GM12873 (cell line): ENCODE measurements at regions not wholly inside any gene's neighbourhood (a gene's known extent, or its start where the extent isn't known, plus 50 kb on each side); places are given as distances from the start of the nearest gene placed in this dataset.

Experiments
- TF ChIP-seq, protein P1 (sequence below): IDR thresholded peaks from 2 replicates; pipeline ENCODE4 v1.5.1; 2012; ENCODE audit warnings: low read depth, mild to moderate bottlenecking, moderate library complexity, low read length, control low read depth; ENCODE audit not compliant: insufficient read depth; ENCODE audit errors: missing control alignments

DNA sequence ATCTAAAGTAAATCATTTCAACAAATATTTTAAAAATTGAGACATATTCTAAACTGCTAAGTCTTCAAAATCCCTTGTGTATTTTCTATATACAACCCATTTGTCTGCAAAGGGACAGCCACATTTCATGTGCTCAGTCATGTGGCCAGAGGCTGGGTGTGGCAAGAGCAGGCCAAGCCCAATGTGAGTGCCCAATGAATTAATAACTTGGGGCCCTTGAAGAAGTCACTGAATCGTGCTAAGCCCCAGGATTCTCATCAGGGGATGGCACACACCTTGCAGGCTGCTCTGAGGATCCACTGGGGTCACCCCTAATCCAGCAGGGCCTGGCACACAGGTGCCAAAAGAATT, 78.2 kb upstream of the SMIM23 start:
- TF ChIP-seq, protein P1, sequence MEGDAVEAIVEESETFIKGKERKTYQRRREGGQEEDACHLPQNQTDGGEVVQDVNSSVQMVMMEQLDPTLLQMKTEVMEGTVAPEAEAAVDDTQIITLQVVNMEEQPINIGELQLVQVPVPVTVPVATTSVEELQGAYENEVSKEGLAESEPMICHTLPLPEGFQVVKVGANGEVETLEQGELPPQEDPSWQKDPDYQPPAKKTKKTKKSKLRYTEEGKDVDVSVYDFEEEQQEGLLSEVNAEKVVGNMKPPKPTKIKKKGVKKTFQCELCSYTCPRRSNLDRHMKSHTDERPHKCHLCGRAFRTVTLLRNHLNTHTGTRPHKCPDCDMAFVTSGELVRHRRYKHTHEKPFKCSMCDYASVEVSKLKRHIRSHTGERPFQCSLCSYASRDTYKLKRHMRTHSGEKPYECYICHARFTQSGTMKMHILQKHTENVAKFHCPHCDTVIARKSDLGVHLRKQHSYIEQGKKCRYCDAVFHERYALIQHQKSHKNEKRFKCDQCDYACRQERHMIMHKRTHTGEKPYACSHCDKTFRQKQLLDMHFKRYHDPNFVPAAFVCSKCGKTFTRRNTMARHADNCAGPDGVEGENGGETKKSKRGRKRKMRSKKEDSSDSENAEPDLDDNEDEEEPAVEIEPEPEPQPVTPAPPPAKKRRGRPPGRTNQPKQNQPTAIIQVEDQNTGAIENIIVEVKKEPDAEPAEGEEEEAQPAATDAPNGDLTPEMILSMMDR = no peak

DNA sequence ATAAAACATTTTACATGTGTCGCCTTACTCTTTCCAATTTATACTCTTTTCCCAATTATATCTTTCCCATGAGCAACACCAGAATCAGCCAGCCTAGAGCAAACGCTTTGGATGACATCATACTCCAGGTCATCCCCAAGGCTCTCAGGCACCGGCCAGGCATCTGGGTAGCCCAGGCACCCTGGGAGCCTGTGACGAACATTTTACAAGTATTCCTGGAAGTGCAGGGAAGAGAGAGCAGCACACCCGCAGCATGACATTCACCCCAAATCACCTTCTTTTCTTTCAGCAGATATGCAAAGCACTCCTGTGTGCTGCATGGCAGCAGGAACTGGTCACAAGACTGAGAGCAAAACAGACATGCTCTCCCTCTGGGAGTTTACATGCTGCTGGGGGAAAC, 75.7 kb upstream of the SMIM23 start:
- TF ChIP-seq, protein P1 = no peak

DNA sequence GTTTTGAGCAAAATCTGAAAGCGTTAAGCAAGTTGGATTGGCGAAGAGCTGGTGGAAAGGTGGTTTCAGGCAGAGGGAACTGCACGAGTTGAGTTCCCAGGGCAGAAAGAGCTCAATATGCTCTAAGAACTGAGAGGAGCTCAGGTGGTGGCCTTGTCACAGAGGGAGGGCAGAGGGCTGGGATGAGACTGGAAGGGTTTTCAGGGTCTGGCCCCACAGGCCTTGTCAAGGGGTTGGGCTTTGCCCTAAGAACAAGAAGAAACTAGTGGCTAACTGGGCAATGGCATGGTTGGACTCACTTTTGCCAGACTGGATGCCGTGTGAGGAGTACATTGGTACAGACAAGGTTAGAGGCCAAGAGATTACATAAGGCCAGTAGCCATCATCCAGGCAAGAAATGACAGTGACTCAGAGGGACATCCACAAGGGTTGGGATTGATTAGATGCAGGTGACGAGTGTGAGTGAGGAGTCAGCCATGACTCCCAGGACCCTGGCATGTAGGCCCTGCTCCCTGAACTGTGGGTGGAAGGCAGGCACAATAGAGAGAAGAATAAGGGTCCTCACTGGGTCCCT, 75.1 kb upstream of the SMIM23 start:
- TF ChIP-seq, protein P1 = no peak

DNA sequence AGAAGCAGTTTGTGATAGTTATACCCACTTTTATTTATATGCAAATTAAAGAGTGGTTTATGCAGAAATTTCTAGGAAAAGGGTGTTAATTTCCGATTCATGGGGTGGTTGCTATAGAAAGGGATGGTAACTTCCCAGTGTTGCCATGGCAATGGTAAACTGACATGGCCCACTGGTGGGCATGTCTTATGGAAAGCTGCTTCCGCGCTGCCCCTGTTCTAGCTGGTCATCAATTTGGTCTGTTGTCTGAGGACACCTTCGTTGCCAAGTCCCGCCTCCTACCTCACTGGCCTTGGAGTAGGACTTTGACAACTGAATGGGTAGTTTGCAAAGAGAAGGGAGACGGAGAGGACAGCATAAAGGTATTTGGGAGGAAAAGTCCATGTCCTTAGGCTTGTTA, 74.0 kb upstream of the SMIM23 start:
- TF ChIP-seq, protein P1 = no peak

DNA sequence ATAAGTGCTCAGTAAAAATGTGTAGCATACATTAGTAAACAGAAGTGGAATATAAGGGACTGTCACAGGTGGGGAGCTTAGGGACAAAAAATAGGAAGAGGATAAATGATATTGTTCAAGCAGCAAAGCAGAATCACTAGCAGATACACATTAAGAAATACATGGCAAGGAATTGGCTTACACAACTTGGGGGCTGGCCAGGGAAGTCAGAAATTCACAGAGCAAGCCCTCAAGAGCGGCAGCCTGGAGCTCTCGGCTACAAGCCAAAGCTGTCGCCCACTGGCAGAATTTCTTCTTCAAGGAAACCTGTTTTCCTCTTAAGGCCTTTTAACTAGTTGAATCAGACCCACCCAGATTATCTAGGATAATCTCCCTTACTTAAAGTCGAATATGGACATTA, 73.0 kb upstream of the SMIM23 start:
- TF ChIP-seq, protein P1 = no peak

DNA sequence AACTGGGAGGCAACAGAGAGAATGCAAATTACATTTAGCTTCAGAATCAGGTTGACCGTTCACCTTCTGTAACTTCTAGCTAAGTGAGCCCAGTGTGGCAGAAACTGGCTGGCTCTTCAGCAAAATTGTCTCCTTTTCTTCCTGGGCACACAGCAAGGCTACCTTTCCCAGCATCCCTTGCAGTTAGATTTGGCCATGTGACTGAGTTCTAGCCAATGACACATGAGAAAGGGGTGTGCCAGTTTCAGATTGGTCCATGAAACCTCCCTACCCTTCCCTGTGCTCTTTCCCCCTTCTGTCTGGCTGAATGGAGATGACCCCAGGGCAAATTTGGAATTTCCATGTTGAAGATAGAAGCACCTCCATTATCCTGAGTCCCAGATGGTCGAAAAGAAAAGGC, 72.5 kb upstream of the SMIM23 start:
- TF ChIP-seq, protein P1 = no peak

DNA sequence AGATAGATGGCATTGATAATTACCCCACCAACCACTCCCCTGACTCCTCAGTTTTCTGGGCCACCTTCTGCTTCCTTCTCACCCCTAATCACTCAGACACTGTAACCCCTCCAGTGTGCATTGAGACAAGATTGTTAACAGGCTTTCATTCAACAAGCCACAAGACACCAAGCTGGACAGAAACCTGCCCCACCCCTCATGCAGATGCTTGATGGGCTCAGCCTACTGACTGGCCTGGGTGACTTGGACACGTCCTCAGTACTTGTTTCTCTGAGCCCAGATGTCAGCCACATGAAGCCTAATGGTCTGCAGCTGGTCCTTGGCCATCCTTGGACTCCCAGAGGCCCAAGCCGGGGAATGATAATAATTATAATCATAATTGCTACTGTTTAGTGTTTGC, 71.4 kb upstream of the SMIM23 start:
- TF ChIP-seq, protein P1 = no peak

DNA sequence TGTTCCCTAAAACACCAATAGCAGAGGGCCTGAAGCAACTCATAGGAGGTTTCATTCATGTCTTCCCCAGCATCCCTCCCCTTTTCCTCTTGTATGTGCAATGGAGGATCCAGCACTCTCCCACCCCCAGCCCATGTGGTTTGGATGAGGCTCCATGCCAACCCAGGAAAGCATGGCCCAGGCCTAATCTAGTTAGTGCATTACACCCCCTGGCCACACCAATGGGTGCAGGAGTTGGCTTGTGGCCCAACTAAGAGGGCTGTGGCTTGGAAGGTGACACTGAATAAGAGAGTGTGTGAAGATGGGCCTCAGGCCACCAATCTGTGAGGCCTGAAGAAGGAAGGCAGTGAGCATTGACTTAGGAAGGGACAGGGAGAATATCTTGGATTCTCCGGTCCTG, 70.8 kb upstream of the SMIM23 start:
- TF ChIP-seq, protein P1 = no peak
